AG04450 (cell line): ENCODE measurements at regions not wholly inside any gene's neighbourhood (a gene's known extent, or its start where the extent isn't known, plus 50 kb on each side); places are given as distances from the start of the nearest gene placed in this dataset.

ENCODE experiments used
- CTCF ChIA-PET: fragments of 300-600, 350-600 bp; formaldehyde crosslinking; extraction: SDS; loops from one replicate; lab custom pipeline; 2022; ENCODE audit warnings: antibody characterized with exemption, inconsistent platforms; lab: Charles Lee
- POLR2A ChIA-PET: fragments of 350-600 bp; formaldehyde crosslinking; extraction: SDS; loops from one replicate; lab custom pipeline; 2021; ENCODE audit warnings: antibody characterized with exemption, inconsistent platforms; lab: Yijun Ruan, JAX
- DNase-seq: peaks from one replicate; pipeline ENCODE4 v3.0.0-alpha.2; 2011; ENCODE audit warnings: low read depth, low spot score
- H3K27ac ChIP-seq: one replicate; pipeline ENCODE4 v1.5.1; 2012; ENCODE audit warnings: low read depth, low read length, control low read depth
- H3K27me3 ChIP-seq: one replicate; pipeline ENCODE4 v1.6.0; 2012; ENCODE audit warnings: low read length; ENCODE audit not compliant: control insufficient read depth, insufficient read depth
- H3K4me3 ChIP-seq: 2 replicates; pipeline ENCODE4 v1.5.1; 2011; ENCODE audit warnings: mild to moderate bottlenecking, low read depth, low read length, control low read depth
- H3K9me3 ChIP-seq: 2 replicates; pipeline ENCODE4 v1.5.1; 2012; ENCODE audit warnings: low read length; ENCODE audit not compliant: control insufficient read depth, insufficient read depth
- TF ChIP-seq, protein P1 (sequence below): IDR thresholded peaks from 2 replicates; pipeline ENCODE4 v1.5.1; 2011; ENCODE audit warnings: low read depth, low read length, control low read depth, inconsistent platforms

DNA sequence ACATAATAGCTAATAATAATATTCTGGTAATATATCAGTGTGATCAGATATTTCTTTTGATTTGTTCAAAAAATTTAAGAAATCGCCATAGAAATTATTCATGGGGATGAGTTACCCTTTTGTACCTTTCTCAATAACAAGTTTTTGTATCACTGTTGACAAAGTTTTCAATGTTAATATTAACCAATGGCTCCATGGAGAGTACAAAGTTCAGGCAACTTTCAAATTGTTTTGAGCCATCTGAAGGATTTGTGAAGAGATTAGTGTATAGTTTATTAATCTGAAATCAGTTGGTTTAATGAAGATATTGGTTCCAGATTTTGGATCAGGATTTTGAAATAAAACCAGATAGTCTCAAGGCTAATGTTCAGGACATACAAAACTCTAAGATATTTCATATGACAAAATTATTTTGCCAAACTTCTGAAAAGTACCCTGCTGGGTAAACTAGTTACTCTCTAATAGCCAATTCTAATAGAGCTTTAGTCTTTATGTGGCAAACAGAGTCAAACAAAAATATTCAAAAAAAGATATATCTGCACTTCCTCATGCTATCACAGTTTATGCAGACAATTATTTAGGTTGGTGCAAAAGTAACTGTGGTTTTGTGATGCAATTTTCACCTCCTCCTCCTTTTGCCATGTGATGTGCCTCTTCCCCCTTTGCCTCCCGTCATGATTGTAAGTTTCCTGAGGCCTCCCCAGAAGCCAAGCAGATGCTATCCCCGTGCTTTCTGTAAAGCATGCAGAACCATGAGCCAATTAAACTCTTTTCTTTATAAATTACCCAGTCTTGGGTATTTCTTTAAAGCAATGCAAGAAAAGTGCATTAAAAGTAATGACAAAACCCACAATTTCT, 1105.0 kb downstream of the PLA2G4A start:
- ChIA-PET CTCF (no interaction called here), POLR2A (no interaction called here)
- no peak overlapping the region for H3K4me3 ChIP-seq
- no peak overlapping the region for H3K27ac ChIP-seq
- no peaks in the 10 kb centered on the region for H3K27me3 ChIP-seq
- DNase-seq: no peak
- H3K9me3 ChIP-seq: no peaks in the 10 kb centered on the region
- TF ChIP-seq, protein P1, sequence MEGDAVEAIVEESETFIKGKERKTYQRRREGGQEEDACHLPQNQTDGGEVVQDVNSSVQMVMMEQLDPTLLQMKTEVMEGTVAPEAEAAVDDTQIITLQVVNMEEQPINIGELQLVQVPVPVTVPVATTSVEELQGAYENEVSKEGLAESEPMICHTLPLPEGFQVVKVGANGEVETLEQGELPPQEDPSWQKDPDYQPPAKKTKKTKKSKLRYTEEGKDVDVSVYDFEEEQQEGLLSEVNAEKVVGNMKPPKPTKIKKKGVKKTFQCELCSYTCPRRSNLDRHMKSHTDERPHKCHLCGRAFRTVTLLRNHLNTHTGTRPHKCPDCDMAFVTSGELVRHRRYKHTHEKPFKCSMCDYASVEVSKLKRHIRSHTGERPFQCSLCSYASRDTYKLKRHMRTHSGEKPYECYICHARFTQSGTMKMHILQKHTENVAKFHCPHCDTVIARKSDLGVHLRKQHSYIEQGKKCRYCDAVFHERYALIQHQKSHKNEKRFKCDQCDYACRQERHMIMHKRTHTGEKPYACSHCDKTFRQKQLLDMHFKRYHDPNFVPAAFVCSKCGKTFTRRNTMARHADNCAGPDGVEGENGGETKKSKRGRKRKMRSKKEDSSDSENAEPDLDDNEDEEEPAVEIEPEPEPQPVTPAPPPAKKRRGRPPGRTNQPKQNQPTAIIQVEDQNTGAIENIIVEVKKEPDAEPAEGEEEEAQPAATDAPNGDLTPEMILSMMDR: no peak

DNA sequence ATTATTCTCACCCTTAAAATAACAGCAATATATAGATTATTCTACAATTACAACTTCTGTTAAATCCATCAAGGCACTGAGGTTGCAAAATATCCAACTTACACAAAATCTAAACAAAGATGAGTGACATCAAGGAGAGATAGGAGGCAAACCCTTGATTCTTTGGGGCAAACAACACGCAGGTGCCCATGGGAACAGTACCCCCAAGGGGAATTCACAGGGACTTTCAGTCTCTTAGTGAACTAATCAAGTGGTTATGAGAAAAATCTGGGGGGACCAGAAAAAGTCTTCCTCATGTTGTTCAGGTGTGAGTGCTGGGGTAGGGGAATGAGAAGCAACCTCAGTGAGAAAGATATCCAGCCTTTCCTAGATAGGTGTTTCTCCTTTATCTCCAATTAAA, 1107.9 kb downstream of the PLA2G4A start:
- CTCF ChIA-PET: no interaction called here

DNA sequence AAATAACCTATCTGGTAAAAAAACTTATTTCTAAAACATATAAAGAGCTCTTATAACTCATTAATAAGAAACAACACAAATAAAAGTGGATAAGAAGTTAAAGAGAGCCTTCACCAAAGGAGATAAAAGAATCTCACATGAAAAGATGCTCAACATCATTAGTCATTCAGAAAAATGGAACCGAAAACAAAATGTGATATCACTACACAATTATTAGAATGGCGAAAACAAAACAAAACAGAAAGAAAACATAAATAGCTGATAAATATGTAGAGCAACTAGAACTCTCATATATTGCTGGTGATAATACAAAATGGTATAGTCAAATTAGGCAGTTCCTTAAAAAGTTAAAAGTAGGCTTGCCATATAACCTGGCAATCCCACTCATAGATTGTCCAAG, 1109.3 kb downstream of the PLA2G4A start:
- CTCF ChIA-PET: interaction anchor here (2.2 kb wide), 1 partner anchor 10 kb away, joined by 7 read pairs; no protein-coding TSS in a partner anchor
- no peaks in the 10 kb centered on the region for H3K27me3 ChIP-seq
- H3K4me3 ChIP-seq: no peak overlapping the region
- DNase-seq: no peak
- TF ChIP-seq, protein P1: no peak
- no peaks in the 10 kb centered on the region for H3K9me3 ChIP-seq
- POLR2A ChIA-PET: no interaction called here
- no peak overlapping the region for H3K27ac ChIP-seq

More for the DNA sequence above, 1107.9 kb downstream of the PLA2G4A start:
- POLR2A ChIA-PET: no interaction called here
- DNase-seq: no peak
- Histone ChIP-seq H3K4me3 (no peak overlapping the region), H3K27ac (no peak overlapping the region), H3K9me3 (no peaks in the 10 kb centered on the region), H3K27me3 (no peaks in the 10 kb centered on the region)
- TF ChIP-seq, protein P1: no peak

DNA sequence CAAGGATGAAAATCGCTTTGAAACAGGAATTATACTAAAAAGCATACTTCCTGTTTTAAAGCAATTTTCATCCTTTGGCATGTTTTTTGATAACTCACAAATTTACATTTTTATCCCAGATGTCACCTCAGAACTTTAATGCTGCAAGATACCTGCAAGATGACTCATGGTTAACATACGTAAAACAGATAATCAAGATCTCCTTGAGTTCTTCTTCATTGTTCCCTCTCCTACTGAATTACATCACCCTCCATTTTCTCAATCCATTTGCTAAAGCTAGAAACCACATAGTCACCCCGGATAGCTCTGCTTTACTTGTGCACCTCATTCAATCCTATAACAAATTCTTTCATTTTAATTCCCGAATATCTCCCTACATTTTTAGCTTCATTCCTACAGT, 1114.2 kb downstream of the PLA2G4A start:
- Histone ChIP-seq H3K4me3 (no peak overlapping the region), H3K27ac (no peak overlapping the region), H3K9me3 (no peaks in the 10 kb centered on the region; the same call in 1 of the 2 replicates), H3K27me3 (no peaks in the 10 kb centered on the region)
- POLR2A ChIA-PET: no interaction called here
- no peak for DNase-seq
- CTCF ChIA-PET: no interaction called here
- TF ChIP-seq, protein P1: no peak
